HCT116 (cell line): ENCODE measurements at regions not wholly inside any gene's neighbourhood (a gene's known extent, or its start where the extent isn't known, plus 50 kb on each side); places are given as distances from the start of the nearest gene placed in this dataset.

Experiments used
- CEBPB ChIP-seq: IDR thresholded peaks from 2 replicates; pipeline ENCODE4 v1.6.1; 2012; ENCODE audit warnings: low read depth
- CTCF ChIP-seq, 3 experiments: fragments of 200-600 bp in 1 of 3; sonication (generic) in 1 of 3; IDR thresholded peaks in 2 of 3; conservative IDR thresholded peaks in 1 of 3; 2 replicates each; pipeline ENCODE4 v1.5.1; 2012 to 2017; ENCODE audit warnings: low read depth in 2 of 3, low read length in 2 of 3, antibody characterized with exemption in 1 of 3, borderline replicate concordance in 1 of 3, control low read depth in 1 of 3, mild to moderate bottlenecking in 1 of 3, mixed read lengths in 1 of 3, mixed run types in 1 of 3, moderate library complexity in 1 of 3; ENCODE audit not compliant: insufficient read depth in 1 of 3
- EZH2 ChIP-seq: fragments of 200-600 bp; sonication (generic); IDR thresholded peaks from 2 replicates; pipeline ENCODE4 v1.6.1; 2017; ENCODE audit warnings: antibody characterized with exemption, mixed run types
- EZH2phosphoT487 ChIP-seq: fragments of 200-600 bp; IDR thresholded peaks from 2 replicates; pipeline ENCODE4 v1.6.1; 2018; ENCODE audit warnings: antibody characterized with exemption, borderline replicate concordance
- FOSL1 ChIP-seq: IDR thresholded peaks from 2 replicates; pipeline ENCODE4 v1.6.1; 2012; ENCODE audit warnings: low read depth
- POLR2A ChIP-seq: IDR thresholded peaks from 2 replicates; pipeline ENCODE4 v1.7.0; 2011; ENCODE audit warnings: borderline replicate concordance; ENCODE audit not compliant: insufficient read depth, insufficient read length; ENCODE audit errors: extremely low read depth
- RAD21 ChIP-seq: IDR thresholded peaks from 2 replicates; pipeline ENCODE4 v1.6.1; 2012; ENCODE audit warnings: low read depth, mild to moderate bottlenecking
- REST ChIP-seq: IDR thresholded peaks from 2 replicates; pipeline ENCODE4 v1.6.1; 2012; ENCODE audit warnings: low read depth
- SIN3A ChIP-seq: IDR thresholded peaks from 2 replicates; pipeline ENCODE4 v1.6.1; 2012; ENCODE audit warnings: low read depth
- SRF ChIP-seq: IDR thresholded peaks from 2 replicates; pipeline ENCODE4 v1.6.1; 2012; ENCODE audit warnings: low read depth
- TCF7L2 ChIP-seq: IDR thresholded peaks from 2 replicates; pipeline ENCODE4 v1.7.0; 2011; ENCODE audit warnings: borderline replicate concordance, inconsistent platforms; ENCODE audit not compliant: insufficient read depth, insufficient read length; ENCODE audit errors: extremely low read depth
- ZBTB33 ChIP-seq: IDR thresholded peaks from 2 replicates; pipeline ENCODE4 v1.6.1; 2011; ENCODE audit warnings: mild to moderate bottlenecking, low read length, moderate library complexity; ENCODE audit not compliant: insufficient replicate concordance; ENCODE audit errors: extremely low read depth

- TF ChIP-seq POLR2A, result no peak
- TF ChIP-seq CTCF (IDR thresholded peaks at IDR 0.05 in 2 of 3, conservative IDR thresholded peaks at IDR 0.05 in 1 of 3; ENCODE audit: borderline replicate concordance in 1 of 3, insufficient read depth in 1 of 3, low read depth in 2 of 3, low read length in 2 of 3), result no peak
- no peak for TF ChIP-seq RAD21
- no peak for TF ChIP-seq EZH2
- TF ChIP-seq SRF, result no peak
- TF ChIP-seq EZH2phosphoT487, result no peak
- TF ChIP-seq REST, result no peak
- TF ChIP-seq SIN3A, result no peak
- TF ChIP-seq TCF7L2, result no peak
- no peak for TF ChIP-seq ZBTB33
- TF ChIP-seq CEBPB, result no peak
- no peak for TF ChIP-seq FOSL1
These were observed 396.1 kb upstream of the RGS6 start for GRCh38 chr14:71536015-71536740.
